ENCODE measurements at regions not wholly inside any gene's neighbourhood (a gene's known extent, or its start where the extent isn't known, plus 50 kb on each side); places are given as distances from the start of the nearest gene placed in this dataset.

- H3K27ac ChIP-seq (ENCODE audit: low read depth in 1 of 2, low read length in 2 of 2): no peak overlapping the region
- H3K9me3 Mint-ChIP-seq: no peaks in the 10 kb centered on the region
- no peaks in the 10 kb centered on the region for H3K4me1 ChIP-seq (ENCODE audit: insufficient read depth, low read length)
- no peaks in the 10 kb centered on the region for H3K27me3 ChIP-seq (ENCODE audit: control insufficient read depth in 1 of 2, insufficient read depth in 2 of 2, low read length in 2 of 2)
- ATAC-seq (ENCODE audit: poor library complexity) (no peak), DNase-seq (no peak)
- ChIA-PET POLR2A (no interaction called here), CTCF (no interaction called here)
- H3K36me3 ChIP-seq (ENCODE audit: insufficient read depth, low read length): no peaks in the 10 kb centered on the region
- H3K36me3 Mint-ChIP-seq (ENCODE audit: low read depth): no peaks in the 10 kb centered on the region
- H3K4me1 Mint-ChIP-seq (ENCODE audit: low read depth): no peaks in the 10 kb centered on the region
- TF ChIP-seq CTCF (IDR thresholded peaks at IDR 0.05): no peak
- no peaks in the 10 kb centered on the region for H3K9me3 ChIP-seq (ENCODE audit: control insufficient read depth in 1 of 2, insufficient read depth in 1 of 2, low read length in 2 of 2)
- peaks cover 10% of the 10 kb centered on the region for H3K27me3 Mint-ChIP-seq
- H3K27ac Mint-ChIP-seq: no peak overlapping the region
- intact Hi-C loops (cut with DNase I, micrococcal nuclease): no loop called here
- no peak overlapping the region for H3K4me3 ChIP-seq (ENCODE audit: low read length)
- no peak overlapping the region for H3K4me3 Mint-ChIP-seq
These were observed 123.4 kb upstream of the TNR start for GRCh38 chr1:175866776-175867175.

- no peak overlapping the region for H3K27ac Mint-ChIP-seq
- TF ChIP-seq CTCF (IDR thresholded peaks at IDR 0.05): no peak
- H3K36me3 Mint-ChIP-seq (ENCODE audit: low read depth): no peaks in the 10 kb centered on the region
- no peak overlapping the region for H3K27ac ChIP-seq (ENCODE audit: low read depth in 1 of 2, low read length in 2 of 2)
- POLR2A ChIA-PET: no interaction called here
- no peak overlapping the region for H3K4me3 Mint-ChIP-seq
- H3K4me3 ChIP-seq (ENCODE audit: low read length): no peak overlapping the region
- DNase-seq (no peak), ATAC-seq (ENCODE audit: poor library complexity) (no peak)
- H3K27me3 Mint-ChIP-seq: peaks cover 10% of the 10 kb centered on the region
- no peaks in the 10 kb centered on the region for H3K36me3 ChIP-seq (ENCODE audit: insufficient read depth, low read length)
- H3K27me3 ChIP-seq (ENCODE audit: control insufficient read depth in 1 of 2, insufficient read depth in 2 of 2, low read length in 2 of 2): no peaks in the 10 kb centered on the region
- intact Hi-C loops (cut with DNase I, micrococcal nuclease): no loop called here
- CTCF ChIA-PET: no interaction called here
- no peaks in the 10 kb centered on the region for H3K4me1 Mint-ChIP-seq (ENCODE audit: low read depth)
- no peaks in the 10 kb centered on the region for H3K4me1 ChIP-seq (ENCODE audit: insufficient read depth, low read length)
- no peaks in the 10 kb centered on the region for H3K9me3 Mint-ChIP-seq
- H3K9me3 ChIP-seq (ENCODE audit: control insufficient read depth in 1 of 2, insufficient read depth in 1 of 2, low read length in 2 of 2): no peaks in the 10 kb centered on the region
These were observed 121.8 kb upstream of the TNR start for GRCh38 chr1:175865041-175865766.

- Mint-ChIP-seq H3K36me3 (ENCODE audit: low read depth) (no peaks in the 10 kb centered on the region), H3K4me3 (no peak overlapping the region), H3K4me1 (ENCODE audit: low read depth) (no peaks in the 10 kb centered on the region), H3K27ac (no peak overlapping the region), H3K9me3 (no peaks in the 10 kb centered on the region), H3K27me3 (peaks cover 10% of the 10 kb centered on the region)
- H3K27me3 ChIP-seq (ENCODE audit: control insufficient read depth in 1 of 2, insufficient read depth in 2 of 2, low read length in 2 of 2): no peaks in the 10 kb centered on the region
- no peak for TF ChIP-seq CTCF (IDR thresholded peaks at IDR 0.05)
- ATAC-seq (ENCODE audit: poor library complexity): no peak
- CTCF ChIA-PET: no interaction called here
- no peak overlapping the region for H3K27ac ChIP-seq (ENCODE audit: low read depth in 1 of 2, low read length in 2 of 2)
- intact Hi-C loops (cut with DNase I, micrococcal nuclease): no loop called here
- no peaks in the 10 kb centered on the region for H3K36me3 ChIP-seq (ENCODE audit: insufficient read depth, low read length)
- POLR2A ChIA-PET: no interaction called here
- no peaks in the 10 kb centered on the region for H3K9me3 ChIP-seq (ENCODE audit: control insufficient read depth in 1 of 2, insufficient read depth in 1 of 2, low read length in 2 of 2)
- H3K4me3 ChIP-seq (ENCODE audit: low read length): no peak overlapping the region
- no peaks in the 10 kb centered on the region for H3K4me1 ChIP-seq (ENCODE audit: insufficient read depth, low read length)
- DNase-seq: no peak
These were observed 121.2 kb upstream of the TNR start for GRCh38 chr1:175864625-175865024.
